ENCODE measurements at regions not wholly inside any gene's neighbourhood (a gene's known extent, or its start where the extent isn't known, plus 50 kb on each side); places are given as distances from the start of the nearest gene placed in this dataset.
"Not testable (repeated sequence)": the region's sequence is repeated elsewhere in the genome, so short reads cannot be mapped to it uniquely, and the experiment has no call there.

DNA sequence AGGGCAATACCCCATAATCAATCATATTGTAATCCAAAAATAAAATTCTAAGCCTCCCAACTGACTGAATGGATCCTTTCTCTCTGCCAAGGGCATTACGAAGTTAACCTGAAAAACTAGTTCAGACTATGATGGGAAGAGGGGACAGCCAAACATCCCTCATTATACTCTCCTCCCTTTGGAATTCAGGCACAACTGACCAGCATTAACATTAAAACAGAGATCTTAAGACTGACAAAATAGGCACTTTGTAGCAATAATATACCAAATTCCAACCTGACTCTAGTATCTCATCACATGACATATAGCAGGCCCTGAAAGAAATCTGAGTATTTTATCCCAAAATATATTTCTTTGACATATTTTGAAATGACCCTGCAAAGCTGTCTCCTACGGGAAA lies 55.0 kb upstream of the SPP1 start:
- no peaks in the 10 kb centered on the region for H3K27me3 ChIP-seq (ENCODE audit: insufficient read depth, low read length)
- no peaks in the 10 kb centered on the region for H3K9me3 ChIP-seq (ENCODE audit: low read length)
- no peak overlapping the region for H2AFZ ChIP-seq (ENCODE audit: low read depth, low read length)
- no peaks in the 10 kb centered on the region for H3K36me3 ChIP-seq (ENCODE audit: insufficient read depth, low read length)
- no peak overlapping the region for H3K4me3 ChIP-seq (ENCODE audit: low read length)
- no peaks in the 10 kb centered on the region for H3K4me1 ChIP-seq (ENCODE audit: insufficient read depth, low read length)

DNA sequence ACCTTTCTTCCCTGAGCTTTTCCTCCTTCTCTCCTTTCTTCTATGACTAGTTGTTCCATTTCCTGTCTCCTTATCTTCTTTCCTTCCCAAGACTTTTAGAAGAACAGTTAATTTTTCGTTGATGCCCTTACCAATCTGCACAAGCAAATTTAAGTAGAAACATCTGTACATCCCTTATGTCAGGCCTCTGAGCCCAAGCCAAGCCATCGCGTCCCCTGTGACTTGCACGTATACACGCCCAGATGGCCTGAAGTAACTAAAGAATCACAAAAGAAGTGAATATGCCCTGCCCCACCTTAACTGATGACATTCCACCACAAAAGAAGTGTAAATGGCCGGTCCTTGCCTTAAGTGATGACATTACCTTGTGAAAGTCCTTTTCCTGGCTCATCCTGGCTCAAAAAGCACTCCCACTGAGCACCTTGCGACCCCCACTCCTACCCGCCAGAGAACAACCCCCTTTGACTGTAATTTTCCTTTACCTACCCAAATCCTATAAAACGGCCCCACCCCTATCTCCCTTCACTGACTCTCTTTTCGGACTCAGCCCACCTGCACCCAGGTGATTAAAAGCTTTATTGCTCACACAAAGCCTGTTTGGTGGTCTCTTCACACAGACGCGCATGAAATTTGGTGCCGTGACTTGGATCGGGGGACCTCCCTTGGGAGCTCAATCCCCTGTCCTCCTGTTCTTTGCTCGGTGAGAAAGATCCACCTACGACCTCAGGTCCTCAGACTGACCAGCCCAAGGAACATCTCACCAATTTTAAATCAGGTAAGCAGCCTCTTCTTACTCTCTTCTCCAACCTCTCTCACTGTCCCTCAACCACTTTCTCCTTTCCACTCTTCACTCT lies 53.7 kb upstream of the SPP1 start:
- not testable (repeated sequence) for H3K4me1 ChIP-seq (ENCODE audit: insufficient read depth, low read length); H3K4me3 ChIP-seq (ENCODE audit: low read length); H2AFZ ChIP-seq (ENCODE audit: low read depth, low read length); H3K27me3 ChIP-seq (ENCODE audit: insufficient read depth, low read length); H3K9me3 ChIP-seq (ENCODE audit: low read length); H3K36me3 ChIP-seq (ENCODE audit: insufficient read depth, low read length)

DNA sequence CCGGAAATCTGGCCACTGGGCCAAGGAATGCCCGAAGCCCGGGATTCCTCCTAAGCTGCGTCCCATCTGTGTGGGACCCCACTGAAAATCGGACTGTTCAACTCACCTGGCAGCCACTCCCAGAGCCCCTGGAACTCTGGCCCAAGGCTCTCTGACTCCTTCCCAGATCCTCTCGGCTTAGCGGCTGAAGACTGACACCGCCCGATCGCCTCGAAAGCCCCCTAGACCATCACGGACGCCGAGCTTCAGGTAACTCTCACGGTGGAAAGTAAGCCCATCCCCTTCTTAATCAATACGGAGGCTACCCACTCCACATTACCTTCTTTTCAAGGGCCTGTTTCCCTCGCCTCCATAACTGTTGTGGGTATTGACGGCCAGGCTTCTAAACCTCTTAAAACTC lies 51.4 kb upstream of the SPP1 start:
- not testable (repeated sequence) for H3K27me3 ChIP-seq (ENCODE audit: insufficient read depth, low read length); H2AFZ ChIP-seq (ENCODE audit: low read depth, low read length); H3K4me1 ChIP-seq (ENCODE audit: insufficient read depth, low read length); H3K36me3 ChIP-seq (ENCODE audit: insufficient read depth, low read length); H3K9me3 ChIP-seq (ENCODE audit: low read length); H3K4me3 ChIP-seq (ENCODE audit: low read length)

All from neuron (in vitro differentiated cells).